ENCODE measurements at regions not wholly inside any gene's neighbourhood (a gene's known extent, or its start where the extent isn't known, plus 50 kb on each side); places are given as distances from the start of the nearest gene placed in this dataset.

DNA sequence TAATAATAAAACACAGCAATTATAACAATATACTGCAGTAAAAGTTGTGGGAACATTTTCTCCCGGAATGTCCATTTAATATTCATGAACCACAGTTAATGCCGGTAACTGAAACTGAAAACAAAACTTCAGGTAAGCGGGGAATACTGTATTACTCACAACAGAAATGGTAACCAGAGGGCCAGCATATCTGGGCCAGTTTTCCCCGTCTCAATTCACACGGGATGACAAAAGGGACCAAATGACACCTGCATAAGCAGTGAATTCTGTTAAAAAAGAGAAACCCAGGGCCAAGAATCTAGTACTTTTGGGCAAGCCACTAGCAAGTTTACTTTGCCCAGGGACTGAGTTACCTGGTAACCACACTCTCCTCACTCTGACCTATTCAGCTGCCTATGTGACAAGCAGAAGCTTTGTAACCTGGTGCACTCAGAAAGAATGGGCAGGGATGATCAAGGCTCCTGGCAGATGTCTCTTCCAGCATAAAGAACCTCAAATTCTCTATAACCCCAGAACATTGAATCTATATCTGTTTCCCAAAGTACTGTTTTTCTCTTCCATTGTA lies 1171.2 kb downstream of the DIAPH3 start:
- H3K9me3 ChIP-seq (ENCODE audit: control insufficient read depth, low read length, poor library complexity, severe bottlenecking), result no peaks in the 10 kb centered on the region

DNA sequence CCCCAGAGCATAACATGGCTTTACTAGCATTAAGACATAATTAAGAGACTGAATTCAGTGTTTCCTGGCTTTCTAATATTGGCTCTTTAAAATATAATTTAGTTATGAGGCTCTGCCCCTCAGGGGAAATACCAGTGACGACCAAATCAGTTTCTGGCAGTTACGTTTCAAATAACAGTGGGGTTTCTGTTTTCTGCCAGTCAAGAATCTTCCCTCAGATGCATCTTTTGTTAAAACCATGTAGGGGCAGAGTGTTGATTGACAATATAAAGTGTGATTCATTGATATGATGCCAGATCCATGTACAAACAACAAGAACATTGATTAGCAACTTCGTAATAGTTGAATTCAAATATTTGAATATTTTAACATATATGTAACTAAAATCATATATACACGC lies 1169.7 kb downstream of the DIAPH3 start:
- Mint-ChIP-seq H3K4me1 (no peaks in the 10 kb centered on the region), H3K27me3 (no peaks in the 10 kb centered on the region), H3K36me3 (ENCODE audit: low read depth) (no peaks in the 10 kb centered on the region), H3K4me3 (no peak overlapping the region), H3K27ac (no peak overlapping the region)
- DNase-seq (no peak), ATAC-seq (no peak)
- no peaks in the 10 kb centered on the region for H3K9me3 ChIP-seq (ENCODE audit: control insufficient read depth, low read length, poor library complexity, severe bottlenecking)

More for the DNA sequence above, 1171.2 kb downstream of the DIAPH3 start:
- Mint-ChIP-seq H3K4me1 (no peaks in the 10 kb centered on the region), H3K27me3 (no peaks in the 10 kb centered on the region), H3K36me3 (ENCODE audit: low read depth) (no peaks in the 10 kb centered on the region), H3K27ac (no peak overlapping the region), H3K4me3 (no peak overlapping the region)
- DNase-seq (no peak), ATAC-seq (no peak)

DNA sequence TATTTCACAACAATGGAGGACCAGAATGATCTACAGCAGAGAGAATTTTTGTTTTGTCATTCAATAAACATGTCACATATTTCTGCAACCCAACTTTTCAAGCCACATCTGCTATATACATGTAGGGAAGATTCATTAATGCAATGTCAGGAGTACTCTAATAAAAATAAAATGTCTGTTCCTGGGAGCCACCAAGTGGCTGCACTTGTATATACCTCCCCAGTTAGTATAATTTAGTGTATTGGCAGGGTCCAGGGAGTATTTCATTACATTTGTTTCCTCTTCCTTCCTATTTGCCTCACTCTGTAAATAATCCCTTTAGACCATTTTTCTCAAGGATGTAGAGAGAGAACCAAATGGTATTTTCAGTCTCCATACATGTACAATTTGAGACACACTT lies 1169.0 kb downstream of the DIAPH3 start:
- ATAC-seq, result no peak
- DNase-seq, result no peak
- no peaks in the 10 kb centered on the region for H3K4me1 Mint-ChIP-seq
- H3K36me3 Mint-ChIP-seq (ENCODE audit: low read depth), result no peaks in the 10 kb centered on the region
- no peak overlapping the region for H3K4me3 Mint-ChIP-seq
- H3K9me3 ChIP-seq (ENCODE audit: control insufficient read depth, low read length, poor library complexity, severe bottlenecking), result no peaks in the 10 kb centered on the region
- no peak overlapping the region for H3K27ac Mint-ChIP-seq
- H3K27me3 Mint-ChIP-seq, result no peaks in the 10 kb centered on the region

DNA sequence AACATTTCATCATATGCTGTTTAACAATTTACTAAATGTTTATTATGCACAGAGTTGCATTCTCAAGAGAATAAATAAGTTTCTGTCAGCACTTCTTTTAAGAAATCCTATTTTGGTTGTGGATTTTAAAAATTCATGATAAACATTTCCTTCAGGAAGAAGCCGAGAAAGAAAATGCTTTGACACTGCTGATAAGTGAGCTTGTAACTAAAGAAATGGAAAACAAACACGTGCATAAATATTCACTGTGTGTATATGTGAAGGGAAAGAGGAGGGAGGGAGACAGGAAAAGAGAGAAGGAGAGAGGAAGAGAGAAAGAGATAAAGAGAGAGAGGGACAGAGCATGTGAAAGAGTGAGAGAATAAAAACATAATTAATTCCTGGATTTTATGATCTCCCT lies 1165.0 kb downstream of the DIAPH3 start:
- no peak for ATAC-seq
- DNase-seq, result no peak
- no peak overlapping the region for H3K4me3 Mint-ChIP-seq

DNA sequence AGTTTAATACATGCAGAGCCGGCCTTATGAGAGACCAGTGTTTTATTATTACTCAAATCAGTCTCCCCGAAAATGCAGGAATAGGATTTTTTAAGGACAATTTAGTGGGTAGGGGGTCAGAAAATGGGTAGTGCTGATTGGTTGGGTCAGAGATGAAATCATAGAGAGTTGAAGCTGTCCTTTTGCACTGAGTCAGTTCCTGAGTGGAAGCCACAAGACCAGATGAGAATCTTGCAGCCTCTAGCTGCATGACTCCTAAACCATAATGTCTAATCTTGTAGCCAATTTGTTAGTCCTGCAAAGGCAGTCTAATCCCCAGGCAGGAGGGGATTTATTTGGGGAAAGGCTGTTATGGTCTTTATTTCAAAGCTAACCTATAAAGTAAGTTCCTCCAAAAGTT lies 1163.9 kb downstream of the DIAPH3 start:
- Mint-ChIP-seq H3K4me1 (no peaks in the 10 kb centered on the region), H3K27me3 (no peaks in the 10 kb centered on the region), H3K27ac (no peak overlapping the region), H3K4me3 (no peak overlapping the region), H3K36me3 (ENCODE audit: low read depth) (no peaks in the 10 kb centered on the region)
- ATAC-seq (no peak), DNase-seq (no peak)
- H3K9me3 ChIP-seq (ENCODE audit: control insufficient read depth, low read length, poor library complexity, severe bottlenecking), result no peaks in the 10 kb centered on the region

More for the DNA sequence above, 1165.0 kb downstream of the DIAPH3 start:
- no peaks in the 10 kb centered on the region for H3K27me3 Mint-ChIP-seq
- H3K27ac Mint-ChIP-seq, result no peak overlapping the region
- H3K36me3 Mint-ChIP-seq (ENCODE audit: low read depth), result no peaks in the 10 kb centered on the region
- no peaks in the 10 kb centered on the region for H3K4me1 Mint-ChIP-seq
- H3K9me3 ChIP-seq (ENCODE audit: control insufficient read depth, low read length, poor library complexity, severe bottlenecking), result no peaks in the 10 kb centered on the region

DNA sequence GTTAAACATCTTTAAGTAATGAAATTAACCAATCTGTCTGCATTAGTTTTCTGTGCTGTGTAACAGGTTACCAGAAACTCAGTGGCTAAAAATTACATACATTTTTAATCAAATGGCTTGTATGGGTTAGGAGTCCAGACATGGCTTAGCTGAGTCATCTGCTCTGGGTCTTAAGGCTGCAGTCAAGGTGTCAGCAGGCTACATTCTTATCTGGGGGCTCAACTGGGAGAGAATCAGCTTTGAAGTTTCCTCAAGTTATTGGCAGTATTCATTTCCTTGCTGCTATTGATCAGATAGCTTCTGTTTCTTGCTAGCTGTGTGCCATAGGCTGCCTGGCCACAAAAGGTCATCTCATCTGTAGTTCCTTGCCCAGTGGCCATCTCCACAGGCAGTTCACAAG lies 1163.0 kb downstream of the DIAPH3 start:
- H3K27me3 Mint-ChIP-seq, result no peaks in the 10 kb centered on the region
- ATAC-seq, result no peak
- H3K36me3 Mint-ChIP-seq (ENCODE audit: low read depth), result no peaks in the 10 kb centered on the region
- no peak for DNase-seq
- H3K4me1 Mint-ChIP-seq, result no peaks in the 10 kb centered on the region
- H3K4me3 Mint-ChIP-seq, result no peak overlapping the region
- H3K9me3 ChIP-seq (ENCODE audit: control insufficient read depth, low read length, poor library complexity, severe bottlenecking), result no peaks in the 10 kb centered on the region
- no peak overlapping the region for H3K27ac Mint-ChIP-seq

DNA sequence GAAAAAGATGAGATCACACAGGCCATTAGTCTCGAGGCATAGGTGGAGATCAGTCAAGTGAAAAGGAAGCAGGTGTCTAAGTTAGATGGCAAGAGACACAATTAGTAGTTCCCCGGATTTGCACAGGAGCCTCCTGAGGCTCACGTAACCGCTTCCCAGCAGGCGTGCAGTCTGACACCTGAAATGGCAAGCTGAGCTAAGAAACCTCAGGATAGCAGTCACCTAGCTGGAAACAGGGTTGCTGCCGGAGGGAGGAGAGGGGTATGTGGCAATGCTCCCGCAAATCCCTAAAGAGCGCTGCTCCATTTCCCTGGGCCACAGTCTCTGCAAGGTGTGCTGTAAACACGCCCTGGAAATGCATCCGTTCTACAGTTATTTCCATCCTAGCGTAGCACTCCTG lies 1151.0 kb downstream of the DIAPH3 start:
- DNase-seq (no peak), ATAC-seq (no peak)
- Mint-ChIP-seq H3K4me3 (no peak overlapping the region), H3K4me1 (no peaks in the 10 kb centered on the region), H3K36me3 (ENCODE audit: low read depth) (no peaks in the 10 kb centered on the region), H3K27me3 (no peaks in the 10 kb centered on the region), H3K27ac (no peak overlapping the region)
- no peaks in the 10 kb centered on the region for H3K9me3 ChIP-seq (ENCODE audit: control insufficient read depth, low read length, poor library complexity, severe bottlenecking)

- H3K9me3 ChIP-seq (ENCODE audit: control insufficient read depth, low read length, poor library complexity, severe bottlenecking), result no peaks in the 10 kb centered on the region
- Mint-ChIP-seq H3K4me1 (no peaks in the 10 kb centered on the region), H3K27ac (no peak overlapping the region), H3K36me3 (ENCODE audit: low read depth) (no peaks in the 10 kb centered on the region), H3K27me3 (no peaks in the 10 kb centered on the region), H3K4me3 (no peak overlapping the region)
- ATAC-seq (no peak), DNase-seq (no peak)
Observed at GRCh38 chr13:59016250-59016649, 1147.5 kb downstream of the DIAPH3 start.

- no peak for ATAC-seq
- no peak overlapping the region for H3K27ac Mint-ChIP-seq
- H3K4me1 Mint-ChIP-seq, result no peaks in the 10 kb centered on the region
- H3K27me3 Mint-ChIP-seq, result no peaks in the 10 kb centered on the region
- H3K4me3 Mint-ChIP-seq, result no peak overlapping the region
- DNase-seq, result no peak
- H3K9me3 ChIP-seq (ENCODE audit: control insufficient read depth, low read length, poor library complexity, severe bottlenecking), result no peaks in the 10 kb centered on the region
- H3K36me3 Mint-ChIP-seq (ENCODE audit: low read depth), result no peaks in the 10 kb centered on the region
Observed at GRCh38 chr13:59024434-59024833, 1139.3 kb downstream of the DIAPH3 start.

DNA sequence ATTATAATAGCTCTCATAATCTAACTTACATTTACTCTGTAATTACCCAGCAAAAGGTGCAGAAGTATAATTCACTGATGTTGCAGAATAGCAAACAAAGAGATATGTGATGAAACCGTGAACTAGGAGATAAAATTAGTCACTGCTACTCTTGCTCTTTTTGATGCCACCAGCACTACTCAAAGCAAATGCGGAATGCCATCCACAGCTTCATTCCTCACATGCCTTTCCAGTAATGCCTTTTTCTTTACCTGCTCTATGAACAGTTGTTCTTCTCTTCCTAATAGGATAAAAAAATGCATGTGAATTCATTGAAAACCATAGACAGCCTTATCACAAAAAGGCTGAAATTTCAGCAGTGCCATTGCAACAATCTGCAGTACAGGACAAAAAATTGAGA lies 1129.5 kb downstream of the DIAPH3 start:
- Mint-ChIP-seq H3K36me3 (ENCODE audit: low read depth) (no peaks in the 10 kb centered on the region), H3K4me3 (no peak overlapping the region), H3K27me3 (no peaks in the 10 kb centered on the region), H3K27ac (no peak overlapping the region), H3K4me1 (no peaks in the 10 kb centered on the region)
- ATAC-seq, result no peak
- no peak for DNase-seq
- no peaks in the 10 kb centered on the region for H3K9me3 ChIP-seq (ENCODE audit: control insufficient read depth, low read length, poor library complexity, severe bottlenecking)

- no peaks in the 10 kb centered on the region for H3K9me3 ChIP-seq (ENCODE audit: control insufficient read depth, low read length, poor library complexity, severe bottlenecking)
- Mint-ChIP-seq H3K27ac (no peak overlapping the region), H3K27me3 (no peaks in the 10 kb centered on the region), H3K36me3 (ENCODE audit: low read depth) (no peaks in the 10 kb centered on the region), H3K4me3 (peak overlapping the region; percentile 2), H3K4me1 (no peaks in the 10 kb centered on the region)
- DNase-seq (no peak), ATAC-seq (no peak)
Observed at GRCh38 chr13:59038824-59039223, 1124.9 kb downstream of the DIAPH3 start.

- Mint-ChIP-seq H3K36me3 (ENCODE audit: low read depth) (no peaks in the 10 kb centered on the region), H3K27ac (no peak overlapping the region), H3K4me1 (no peaks in the 10 kb centered on the region), H3K27me3 (no peaks in the 10 kb centered on the region), H3K4me3 (no peak overlapping the region)
- H3K9me3 ChIP-seq (ENCODE audit: control insufficient read depth, low read length, poor library complexity, severe bottlenecking), result no peaks in the 10 kb centered on the region
- ATAC-seq (no peak), DNase-seq (no peak)
Observed at GRCh38 chr13:59043016-59043415, 1120.7 kb downstream of the DIAPH3 start.

GRCh38 chr13:59047546-59047945 lies 1116.2 kb downstream of the DIAPH3 start:
- no peak overlapping the region for H3K4me3 Mint-ChIP-seq
- no peak overlapping the region for H3K27ac Mint-ChIP-seq
- no peaks in the 10 kb centered on the region for H3K27me3 Mint-ChIP-seq
- no peaks in the 10 kb centered on the region for H3K36me3 Mint-ChIP-seq (ENCODE audit: low read depth)
- no peak for DNase-seq
- ATAC-seq, result no peak
- H3K4me1 Mint-ChIP-seq, result no peaks in the 10 kb centered on the region
- H3K9me3 ChIP-seq (ENCODE audit: control insufficient read depth, low read length, poor library complexity, severe bottlenecking), result no peaks in the 10 kb centered on the region

DNA sequence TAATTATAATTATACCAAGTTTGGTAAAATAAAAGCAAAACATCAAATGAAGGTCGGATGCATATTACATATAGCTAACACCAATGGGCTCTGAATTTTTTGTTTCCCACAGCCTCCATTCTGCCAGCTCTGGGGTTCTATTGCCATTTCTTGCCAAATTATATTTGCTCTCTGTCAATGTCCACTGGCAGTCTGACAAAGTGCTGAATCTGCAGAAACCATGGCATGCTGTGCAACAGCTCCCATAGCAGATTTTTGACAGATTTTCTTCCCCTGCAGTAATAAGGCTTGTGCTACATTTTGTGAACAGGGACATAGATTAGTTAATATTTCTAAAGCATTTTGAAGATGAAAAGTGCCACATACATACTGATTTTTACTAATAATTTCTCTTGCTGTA lies 1102.1 kb downstream of the DIAPH3 start:
- Mint-ChIP-seq H3K4me1 (no peaks in the 10 kb centered on the region), H3K4me3 (no peak overlapping the region), H3K27ac (no peak overlapping the region), H3K27me3 (no peaks in the 10 kb centered on the region), H3K36me3 (ENCODE audit: low read depth) (no peaks in the 10 kb centered on the region)
- H3K9me3 ChIP-seq (ENCODE audit: control insufficient read depth, low read length, poor library complexity, severe bottlenecking), result no peaks in the 10 kb centered on the region
- ATAC-seq (no peak), DNase-seq (no peak)

Data from T-helper 17 cell (primary cell).